Mucosa of rectum (tissue), 2 donors: ENCODE measurements at regions not wholly inside any gene's neighbourhood (a gene's known extent, or its start where the extent isn't known, plus 50 kb on each side); places are given as distances from the start of the nearest gene placed in this dataset.
A peak's percentile ranks its signal among the peaks of the same experiment; 100 is the strongest.

ENCODE experiments used
- H3K27ac ChIP-seq, 2 donors: one replicate each; pipeline ENCODE4 v1.7.0; 2013; ENCODE audit warnings: inconsistent platforms in 2 of 2, low read depth in 2 of 2, low read length in 2 of 2
- H3K27me3 ChIP-seq, 2 donors: one replicate each; pipeline ENCODE4 v1.7.0; 2013; ENCODE audit warnings: low read length in 2 of 2; ENCODE audit not compliant: control insufficient read depth in 2 of 2, insufficient read depth in 2 of 2
- H3K36me3 ChIP-seq, 2 donors: one replicate each; pipeline ENCODE4 v1.7.0; 2013; ENCODE audit warnings: low read length in 2 of 2; ENCODE audit not compliant: control insufficient read depth in 2 of 2, insufficient read depth in 2 of 2
- H3K4me1 ChIP-seq, 2 donors: one replicate each; pipeline ENCODE4 v1.7.0; 2013; ENCODE audit warnings: low read length in 2 of 2, mild to moderate bottlenecking in 1 of 2; ENCODE audit not compliant: control insufficient read depth in 2 of 2, insufficient read depth in 2 of 2
- H3K4me3 ChIP-seq, 2 donors: one replicate each; pipeline ENCODE4 v1.7.0; 2013; ENCODE audit warnings: low read length in 2 of 2
- H3K9ac ChIP-seq, 2 donors: one replicate each; pipeline ENCODE4 v1.7.0; 2013; ENCODE audit warnings: low read length in 2 of 2, low read depth in 1 of 2, mild to moderate bottlenecking in 1 of 2
- H3K9me3 ChIP-seq, 2 donors: one replicate each; pipeline ENCODE4 v1.7.0; 2013; ENCODE audit warnings: low read length in 2 of 2; ENCODE audit not compliant: control insufficient read depth in 2 of 2
- donor health status: healthy.
- donor health status: Normal muscosa, but diverticular disease.

- no peak overlapping the region for H3K9ac ChIP-seq
- H3K4me3 ChIP-seq: no peak overlapping the region
- H3K27me3 ChIP-seq: no peaks in the 10 kb centered on the region
- no peaks in the 10 kb centered on the region for H3K36me3 ChIP-seq
- H3K4me1 ChIP-seq: no peaks in the 10 kb centered on the region
- H3K9me3 ChIP-seq: no peaks in the 10 kb centered on the region
- H3K27ac ChIP-seq: no peak overlapping the region
These were observed 633.7 kb upstream of the GJE1 start for GRCh38 chr6:141498977-141499376.

- Histone ChIP-seq H3K9me3 (no peaks in the 10 kb centered on the region), H3K27ac (no peak overlapping the region), H3K9ac (no peak overlapping the region), H3K27me3 (no peaks in the 10 kb centered on the region), H3K4me1 (no peaks in the 10 kb centered on the region), H3K36me3 (no peaks in the 10 kb centered on the region), H3K4me3 (no peak overlapping the region)
These were observed 640.0 kb upstream of the GJE1 start for GRCh38 chr6:141492521-141493284.

GRCh38 chr6:141491684-141492083 is 641.0 kb upstream of the GJE1 start:
- Histone ChIP-seq H3K27ac (no peak overlapping the region), H3K9ac (no peak overlapping the region)

GRCh38 chr6:141490982-141491381 is 641.7 kb upstream of the GJE1 start:
- Histone ChIP-seq H3K27me3 (no peaks in the 10 kb centered on the region), H3K27ac (no peak overlapping the region), H3K4me3 (no peak overlapping the region), H3K9ac (no peak overlapping the region), H3K9me3 (no peaks in the 10 kb centered on the region), H3K4me1 (no peaks in the 10 kb centered on the region), H3K36me3 (no peaks in the 10 kb centered on the region)

More at GRCh38 chr6:141491684-141492083, 641.0 kb upstream of the GJE1 start:
- H3K4me1 ChIP-seq: no peaks in the 10 kb centered on the region
- H3K36me3 ChIP-seq: no peaks in the 10 kb centered on the region
- H3K9me3 ChIP-seq: no peaks in the 10 kb centered on the region
- H3K27me3 ChIP-seq: no peaks in the 10 kb centered on the region
- no peak overlapping the region for H3K4me3 ChIP-seq

- Histone ChIP-seq H3K9me3 (no peaks in the 10 kb centered on the region), H3K27ac (no peak overlapping the region), H3K27me3 (no peaks in the 10 kb centered on the region), H3K4me1 (no peaks in the 10 kb centered on the region), H3K4me3 (no peak overlapping the region), H3K36me3 (no peaks in the 10 kb centered on the region), H3K9ac (no peak overlapping the region)
These were observed 644.2 kb upstream of the GJE1 start for GRCh38 chr6:141488488-141488887.

- H3K27me3 ChIP-seq: no peaks in the 10 kb centered on the region
- H3K4me1 ChIP-seq: no peaks in the 10 kb centered on the region
- H3K9ac ChIP-seq: no peak overlapping the region
- H3K9me3 ChIP-seq: no peaks in the 10 kb centered on the region
- H3K36me3 ChIP-seq: no peaks in the 10 kb centered on the region
- no peak overlapping the region for H3K27ac ChIP-seq
- no peak overlapping the region for H3K4me3 ChIP-seq
These were observed 645.8 kb upstream of the GJE1 start for GRCh38 chr6:141486942-141487341.

- no peak overlapping the region for H3K4me3 ChIP-seq
- H3K9ac ChIP-seq: no peak overlapping the region
- peak overlapping the region in 1 of 2 donors; percentile 8 for H3K27ac ChIP-seq
- H3K4me1 ChIP-seq: no peaks in the 10 kb centered on the region
- no peaks in the 10 kb centered on the region for H3K9me3 ChIP-seq
- H3K27me3 ChIP-seq: no peaks in the 10 kb centered on the region
- no peaks in the 10 kb centered on the region for H3K36me3 ChIP-seq
These were observed 648.0 kb upstream of the GJE1 start for GRCh38 chr6:141484711-141485110.

- Histone ChIP-seq H3K36me3 (no peaks in the 10 kb centered on the region), H3K27ac (peak overlapping the region; percentile 19 to 65), H3K9me3 (no peaks in the 10 kb centered on the region), H3K4me1 (no peaks in the 10 kb centered on the region), H3K4me3 (peak overlapping the region in 1 of 2 donors; percentile 54), H3K9ac (no peak overlapping the region), H3K27me3 (no peaks in the 10 kb centered on the region)
These were observed 649.1 kb upstream of the GJE1 start for GRCh38 chr6:141483598-141484061.

- Histone ChIP-seq H3K27ac (peak overlapping the region; percentile 19 to 65), H3K27me3 (no peaks in the 10 kb centered on the region), H3K9ac (peak overlapping the region in 1 of 2 donors; percentile 50), H3K36me3 (no peaks in the 10 kb centered on the region), H3K9me3 (no peaks in the 10 kb centered on the region), H3K4me3 (peak overlapping the region; percentile 22 to 54), H3K4me1 (no peaks in the 10 kb centered on the region)
These were observed 649.7 kb upstream of the GJE1 start for GRCh38 chr6:141482796-141483597.

GRCh38 chr6:141475259-141475658 is 657.5 kb upstream of the GJE1 start:
- Histone ChIP-seq H3K27me3 (no peaks in the 10 kb centered on the region), H3K4me3 (no peak overlapping the region), H3K27ac (no peak overlapping the region), H3K9ac (no peak overlapping the region), H3K4me1 (no peaks in the 10 kb centered on the region), H3K36me3 (no peaks in the 10 kb centered on the region), H3K9me3 (no peaks in the 10 kb centered on the region)
